GM18498 (cell line): ENCODE measurements at regions not wholly inside any gene's neighbourhood (a gene's known extent, or its start where the extent isn't known, plus 50 kb on each side); places are given as distances from the start of the nearest gene placed in this dataset.
"Not testable (repeated sequence)": the region's sequence is repeated elsewhere in the genome, so short reads cannot be mapped to it uniquely, and the experiment has no call there.

Source experiments
- ATAC-seq: cut with Tn5 transposase; IDR thresholded peaks from one replicate; pipeline ENCODE4 v1.9.1; 2021; ENCODE audit warnings: mild to moderate bottlenecking, moderate library complexity; ENCODE audit not compliant: unreplicated experiment

GRCh38 chr15:99826157-99826780 is 93.0 kb upstream of the LYSMD4 start:
- ATAC-seq = no peak

- no peak for ATAC-seq
These were observed 90.1 kb upstream of the LYSMD4 start for GRCh38 chr15:99823346-99823745.

GRCh38 chr15:99819981-99820718 is 86.9 kb upstream of the LYSMD4 start:
- no peak for ATAC-seq

GRCh38 chr15:99818872-99819271 is 85.6 kb upstream of the LYSMD4 start:
- no peak for ATAC-seq

GRCh38 chr15:99816862-99817261 is 83.6 kb upstream of the LYSMD4 start:
- not testable (repeated sequence) for ATAC-seq

- ATAC-seq = not testable (repeated sequence)
These were observed 77.4 kb upstream of the LYSMD4 start for GRCh38 chr15:99810663-99811062.

GRCh38 chr15:99799854-99800250 is 66.6 kb upstream of the LYSMD4 start:
- ATAC-seq = not testable (repeated sequence)

GRCh38 chr15:99799182-99799853 is 66.1 kb upstream of the LYSMD4 start:
- ATAC-seq = not testable (repeated sequence)

- not testable (repeated sequence) for ATAC-seq
These were observed 64.0 kb upstream of the LYSMD4 start for GRCh38 chr15:99796940-99797870.

- not testable (repeated sequence) for ATAC-seq
These were observed 58.9 kb upstream of the LYSMD4 start for GRCh38 chr15:99791881-99792807.

GRCh38 chr15:99790751-99791150 is 57.5 kb upstream of the LYSMD4 start:
- not testable (repeated sequence) for ATAC-seq

- no peak for ATAC-seq
These were observed 54.9 kb upstream of the LYSMD4 start for GRCh38 chr15:99788156-99788555.

GRCh38 chr15:99784800-99785199 is 51.6 kb upstream of the LYSMD4 start:
- not testable (repeated sequence) for ATAC-seq

- ATAC-seq = not testable (repeated sequence)
These were observed 50.8 kb upstream of the LYSMD4 start for GRCh38 chr15:99783918-99784619.
